Transverse colon (tissue), 3 donors: ENCODE measurements at regions not wholly inside any gene's neighbourhood (a gene's known extent, or its start where the extent isn't known, plus 50 kb on each side); places are given as distances from the start of the nearest gene placed in this dataset.

Experiments
- CTCF ChIP-seq, 5 experiments: fragments of 200-600 bp in 3 of 5; fragments of 450-650 bp in 2 of 5; sonication (generic) in 3 of 5; IDR thresholded peaks; 1 replicate in 2 of 5; 2 replicates in 3 of 5; pipeline ENCODE4 v1.5.1; 2016 to 2017; ENCODE audit warnings: antibody characterized with exemption in 5 of 5, inconsistent platforms in 3 of 5, mild to moderate bottlenecking in 2 of 5, moderate library complexity in 1 of 5
- EP300 ChIP-seq: sonication (generic); formaldehyde crosslinking; IDR thresholded peaks from one replicate; pipeline ENCODE4 v1.6.1; 2017; ENCODE audit warnings: antibody characterized with exemption, low read depth
- POLR2A ChIP-seq: fragments of 450-650 bp; IDR thresholded peaks from one replicate; pipeline ENCODE4 v1.6.1; 2016; ENCODE audit warnings: antibody characterized with exemption, mild to moderate bottlenecking, moderate library complexity

- TF ChIP-seq CTCF (IDR thresholded peaks at IDR 0.05) (no peak), EP300 (no peak), POLR2A (no peak)
Observed at GRCh38 chr2:89784960-89785359, 1093.5 kb downstream of the RPIA start.
